Testis (tissue), 2 donors: ENCODE measurements at regions not wholly inside any gene's neighbourhood (a gene's known extent, or its start where the extent isn't known, plus 50 kb on each side); places are given as distances from the start of the nearest gene placed in this dataset.

ENCODE experiments used
- DNase-seq: peaks from one replicate; pipeline ENCODE4 v3.0.0-alpha.2; 2019
- H3K27ac ChIP-seq, 2 donors: fragments of 200-600 bp; sonication (generic); one replicate each; pipeline ENCODE4 v1.5.1; 2019
- H3K27me3 ChIP-seq: fragments of 200-600 bp; sonication (generic); one replicate; pipeline ENCODE4 v1.5.1; 2019
- H3K36me3 ChIP-seq: fragments of 200-600 bp; sonication (generic); one replicate; pipeline ENCODE4 v1.5.1; 2017; ENCODE audit warnings: low read depth; ENCODE audit errors: missing control alignments
- H3K4me1 ChIP-seq: fragments of 200-600 bp; sonication (generic); one replicate; pipeline ENCODE4 v1.5.1; 2019
- H3K4me3 ChIP-seq, 2 donors: fragments of 200-600 bp; sonication (generic); one replicate each; pipeline ENCODE4 v1.5.1; 2017 to 2019
- H3K9me3 ChIP-seq: fragments of 200-600 bp; sonication (generic); one replicate; pipeline ENCODE4 v1.5.1; 2017
- POLR2A ChIP-seq: fragments of 450-650 bp; IDR thresholded peaks from one replicate; pipeline ENCODE4 v1.6.1; 2017; ENCODE audit warnings: antibody characterized with exemption, mild to moderate bottlenecking, moderate library complexity
- WGBS, 2 donors: methylation state at CpG; one replicate each; pipeline ENCODE4 v1.1.5; 2018; 5-methylcytosine and 5-hydroxymethylcytosine counted together
- intact Hi-C: fragments of 100-400 bp; cut with DNase I; formaldehyde crosslinking; loops from one replicate; pipeline ENCODE4 v1.15.1; 2023; ENCODE audit warnings: low total_unique reads
- TF ChIP-seq, protein P1 (sequence below), 3 experiments: fragments of 450-650 bp in 2 of 3; fragments of 200-600 bp in 1 of 3; sonication (generic) in 1 of 3; IDR thresholded peaks; one replicate each; pipeline ENCODE4 v1.5.1; 2016 to 2019; ENCODE audit warnings: antibody characterized with exemption in 3 of 3, mild to moderate bottlenecking in 2 of 3, moderate library complexity in 1 of 3

DNA sequence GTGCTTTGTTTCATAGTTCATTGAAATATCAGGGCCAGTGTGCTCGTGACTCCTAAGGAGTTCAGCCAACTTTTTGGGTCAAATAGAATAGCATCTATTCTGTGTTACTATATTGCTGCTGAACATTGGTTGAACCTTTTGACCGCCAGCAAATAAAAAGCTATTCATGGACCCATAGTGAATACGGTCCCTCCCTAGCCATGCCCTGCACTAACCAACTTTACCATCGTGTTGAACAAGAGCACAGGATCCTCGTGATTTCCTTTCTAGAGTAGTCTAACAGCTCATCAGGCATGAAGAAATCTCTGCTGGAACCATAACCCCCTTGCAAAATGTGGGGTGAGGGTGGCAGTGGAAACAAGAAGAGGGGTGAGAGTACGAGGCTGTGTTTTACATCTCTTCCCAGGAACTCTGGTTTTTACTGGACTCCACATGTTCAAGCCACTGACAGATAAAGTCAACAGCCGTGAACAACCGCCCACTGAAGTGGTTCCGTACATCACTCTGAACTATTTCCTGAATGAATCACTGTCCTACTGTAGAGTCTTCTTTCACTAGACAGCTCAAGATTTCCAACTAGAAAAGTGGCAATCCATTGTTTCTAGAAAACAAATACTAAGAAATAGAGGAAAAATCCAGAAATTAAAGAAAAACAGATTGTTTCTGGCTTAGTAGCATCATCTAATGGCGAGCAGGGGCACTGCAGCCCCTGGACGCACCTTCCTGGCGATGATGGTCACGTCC is 70.1 kb upstream of the SPATA31E1 start:
- WGBS, 2 donors: 75 to 81% methylated on average over 13 of the region's 13 CpGs
- intact Hi-C loops: loop anchor here (10.0 kb wide), 1 partner anchor 128 kb away; no protein-coding TSS in a partner anchor
- Histone ChIP-seq H3K4me3 (no peak overlapping the region), H3K27me3 (no peaks in the 10 kb centered on the region), H3K9me3 (no peaks in the 10 kb centered on the region), H3K27ac (no peak overlapping the region), H3K4me1 (no peaks in the 10 kb centered on the region), H3K36me3 (no peaks in the 10 kb centered on the region)
- TF ChIP-seq, protein P1, sequence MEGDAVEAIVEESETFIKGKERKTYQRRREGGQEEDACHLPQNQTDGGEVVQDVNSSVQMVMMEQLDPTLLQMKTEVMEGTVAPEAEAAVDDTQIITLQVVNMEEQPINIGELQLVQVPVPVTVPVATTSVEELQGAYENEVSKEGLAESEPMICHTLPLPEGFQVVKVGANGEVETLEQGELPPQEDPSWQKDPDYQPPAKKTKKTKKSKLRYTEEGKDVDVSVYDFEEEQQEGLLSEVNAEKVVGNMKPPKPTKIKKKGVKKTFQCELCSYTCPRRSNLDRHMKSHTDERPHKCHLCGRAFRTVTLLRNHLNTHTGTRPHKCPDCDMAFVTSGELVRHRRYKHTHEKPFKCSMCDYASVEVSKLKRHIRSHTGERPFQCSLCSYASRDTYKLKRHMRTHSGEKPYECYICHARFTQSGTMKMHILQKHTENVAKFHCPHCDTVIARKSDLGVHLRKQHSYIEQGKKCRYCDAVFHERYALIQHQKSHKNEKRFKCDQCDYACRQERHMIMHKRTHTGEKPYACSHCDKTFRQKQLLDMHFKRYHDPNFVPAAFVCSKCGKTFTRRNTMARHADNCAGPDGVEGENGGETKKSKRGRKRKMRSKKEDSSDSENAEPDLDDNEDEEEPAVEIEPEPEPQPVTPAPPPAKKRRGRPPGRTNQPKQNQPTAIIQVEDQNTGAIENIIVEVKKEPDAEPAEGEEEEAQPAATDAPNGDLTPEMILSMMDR (IDR thresholded peaks at IDR 0.05): peak; percentile 50 to 76 (median 66)
- TF ChIP-seq POLR2A: no peak
- DNase-seq: peak; percentile 29

DNA sequence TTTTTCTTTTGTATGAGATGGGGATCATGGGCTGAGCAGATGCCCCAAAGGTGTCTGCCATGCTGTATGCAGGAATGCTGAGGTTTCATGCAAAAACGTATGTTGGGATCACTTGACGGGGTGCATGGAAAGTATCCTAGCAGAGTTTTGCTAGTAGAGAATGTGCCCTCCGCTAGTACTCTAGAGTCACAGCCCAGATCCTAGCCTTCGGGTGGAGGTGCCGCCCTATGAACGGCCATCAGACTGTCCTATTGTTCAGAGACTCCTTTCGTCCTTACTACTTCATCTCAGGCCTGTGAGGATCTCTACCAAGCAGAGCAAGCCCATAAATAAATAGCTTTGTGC is 69.6 kb upstream of the SPATA31E1 start:
- Histone ChIP-seq H3K27me3 (no peaks in the 10 kb centered on the region), H3K27ac (no peak overlapping the region), H3K36me3 (no peaks in the 10 kb centered on the region), H3K4me3 (no peak overlapping the region), H3K4me1 (no peaks in the 10 kb centered on the region), H3K9me3 (no peaks in the 10 kb centered on the region)
- WGBS, 2 donors: 83 to 92% methylated on average over 7 of the region's 7 CpGs
- no peak for TF ChIP-seq POLR2A
- TF ChIP-seq, protein P1 (IDR thresholded peaks at IDR 0.05): no peak
- intact Hi-C loops: loop anchor here (10.0 kb wide), 1 partner anchor 128 kb away; no protein-coding TSS in a partner anchor
- no peak for DNase-seq

DNA sequence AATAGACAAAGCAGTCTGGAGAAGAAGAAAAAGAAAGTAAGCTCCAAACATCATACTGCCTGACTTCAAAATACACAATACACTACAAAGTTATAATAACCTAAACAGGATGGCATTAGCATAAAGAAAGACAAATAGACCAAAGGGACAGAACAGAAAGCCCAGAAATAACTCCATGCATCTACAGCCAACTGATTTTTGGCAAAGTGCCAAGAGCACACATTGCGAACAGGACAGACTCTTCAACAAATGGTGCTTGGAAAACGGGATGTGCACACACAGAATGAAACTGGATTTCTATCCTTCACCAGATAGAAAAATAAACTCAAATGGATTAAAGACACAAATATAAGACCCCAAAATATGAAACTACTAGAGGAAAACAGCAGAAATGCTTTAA is 66.6 kb upstream of the SPATA31E1 start:
- peak; percentile 39 for DNase-seq
- Histone ChIP-seq H3K4me3 (no peak overlapping the region), H3K4me1 (no peaks in the 10 kb centered on the region), H3K27me3 (no peaks in the 10 kb centered on the region), H3K27ac (no peak overlapping the region), H3K36me3 (no peaks in the 10 kb centered on the region), H3K9me3 (no peaks in the 10 kb centered on the region)
- intact Hi-C loops: loop anchor here (10.0 kb wide), 1 partner anchor 131 kb away; no protein-coding TSS in a partner anchor
- TF ChIP-seq, protein P1 (IDR thresholded peaks at IDR 0.05): no peak
- WGBS, 2 donors: 25 to 31% methylated on average over 2 of the region's 2 CpGs

DNA sequence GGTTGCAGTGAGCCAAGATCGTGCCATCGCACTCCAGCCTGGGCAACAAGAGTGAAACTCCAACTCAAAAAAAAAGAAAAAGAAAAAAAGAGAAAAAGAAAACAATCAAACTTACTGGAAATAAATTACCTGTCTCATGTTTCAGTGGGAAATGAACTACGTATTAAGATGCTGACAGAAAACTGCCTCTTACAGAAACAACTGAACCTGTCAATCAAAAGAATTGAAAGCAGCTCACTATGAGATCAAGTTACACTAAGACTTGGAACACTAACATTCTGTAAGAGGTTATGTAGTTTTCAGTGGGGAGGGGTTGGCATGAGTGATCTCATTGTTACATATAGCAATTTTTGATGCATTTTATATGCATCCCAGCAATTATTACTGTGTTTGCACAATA is 64.4 kb upstream of the SPATA31E1 start:
- no peaks in the 10 kb centered on the region for H3K4me1 ChIP-seq
- TF ChIP-seq, protein P1 (IDR thresholded peaks at IDR 0.05): no peak
- TF ChIP-seq POLR2A: no peak
- no peaks in the 10 kb centered on the region for H3K36me3 ChIP-seq
- H3K9me3 ChIP-seq: no peaks in the 10 kb centered on the region
- no peak for DNase-seq
- 90 to 93% methylated on average over 3 of the region's 3 CpGs for WGBS, 2 donors
- intact Hi-C loops: loop anchor here (10.0 kb wide), 1 partner anchor 134 kb away; no protein-coding TSS in a partner anchor
- H3K4me3 ChIP-seq: no peak overlapping the region
- no peaks in the 10 kb centered on the region for H3K27me3 ChIP-seq
- H3K27ac ChIP-seq: no peak overlapping the region
